PFSK-1 (cell line): ENCODE measurements at regions not wholly inside any gene's neighbourhood (a gene's known extent, or its start where the extent isn't known, plus 50 kb on each side); places are given as distances from the start of the nearest gene placed in this dataset.

Experiments used
- POLR2AphosphoS5 ChIP-seq: IDR thresholded peaks from 2 replicates; pipeline ENCODE4 v1.6.1; 2012; ENCODE audit warnings: low read depth, mild to moderate bottlenecking, control low read depth, low read length, moderate library complexity
- SIN3A ChIP-seq: IDR thresholded peaks from 2 replicates; pipeline ENCODE4 v1.6.1; 2012; ENCODE audit warnings: mild to moderate bottlenecking, low read length, moderate library complexity, borderline replicate concordance; ENCODE audit not compliant: insufficient read depth
- TAF1 ChIP-seq: IDR thresholded peaks from 2 replicates; pipeline ENCODE4 v1.6.1; 2012; ENCODE audit warnings: low read length, control low read depth, borderline replicate concordance; ENCODE audit not compliant: insufficient read depth
- TF ChIP-seq, protein P1 (sequence below), 2 experiments: IDR thresholded peaks; 2 replicates each; pipeline versions ENCODE4 v1.6.1 to v1.8.0; 2011 to 2012; ENCODE audit warnings: low read depth in 2 of 2, low read length in 2 of 2, control low read depth in 1 of 2, inconsistent platforms in 1 of 2, mild to moderate bottlenecking in 1 of 2, moderate library complexity in 1 of 2; ENCODE audit not compliant: insufficient read depth in 1 of 2

DNA sequence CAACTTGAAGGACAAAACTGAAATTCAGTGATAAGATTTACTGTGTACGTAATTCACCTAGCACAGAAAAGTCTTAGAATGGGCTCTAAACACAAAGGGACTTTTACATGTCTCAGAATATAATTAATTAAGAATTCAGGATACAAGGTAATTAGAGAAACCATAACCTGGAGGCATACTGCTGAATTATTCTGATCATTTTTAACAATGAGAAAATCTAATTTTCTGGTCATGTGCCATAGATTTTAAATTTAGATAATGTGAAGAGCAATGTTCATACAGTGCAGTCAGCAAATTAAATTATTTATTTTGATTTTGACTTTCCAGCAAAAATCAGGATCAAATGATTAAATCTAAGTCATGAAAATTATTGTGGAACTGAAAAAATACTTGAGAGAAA, 67.0 kb upstream of the MTNR1B start:
- TF ChIP-seq, protein P1, sequence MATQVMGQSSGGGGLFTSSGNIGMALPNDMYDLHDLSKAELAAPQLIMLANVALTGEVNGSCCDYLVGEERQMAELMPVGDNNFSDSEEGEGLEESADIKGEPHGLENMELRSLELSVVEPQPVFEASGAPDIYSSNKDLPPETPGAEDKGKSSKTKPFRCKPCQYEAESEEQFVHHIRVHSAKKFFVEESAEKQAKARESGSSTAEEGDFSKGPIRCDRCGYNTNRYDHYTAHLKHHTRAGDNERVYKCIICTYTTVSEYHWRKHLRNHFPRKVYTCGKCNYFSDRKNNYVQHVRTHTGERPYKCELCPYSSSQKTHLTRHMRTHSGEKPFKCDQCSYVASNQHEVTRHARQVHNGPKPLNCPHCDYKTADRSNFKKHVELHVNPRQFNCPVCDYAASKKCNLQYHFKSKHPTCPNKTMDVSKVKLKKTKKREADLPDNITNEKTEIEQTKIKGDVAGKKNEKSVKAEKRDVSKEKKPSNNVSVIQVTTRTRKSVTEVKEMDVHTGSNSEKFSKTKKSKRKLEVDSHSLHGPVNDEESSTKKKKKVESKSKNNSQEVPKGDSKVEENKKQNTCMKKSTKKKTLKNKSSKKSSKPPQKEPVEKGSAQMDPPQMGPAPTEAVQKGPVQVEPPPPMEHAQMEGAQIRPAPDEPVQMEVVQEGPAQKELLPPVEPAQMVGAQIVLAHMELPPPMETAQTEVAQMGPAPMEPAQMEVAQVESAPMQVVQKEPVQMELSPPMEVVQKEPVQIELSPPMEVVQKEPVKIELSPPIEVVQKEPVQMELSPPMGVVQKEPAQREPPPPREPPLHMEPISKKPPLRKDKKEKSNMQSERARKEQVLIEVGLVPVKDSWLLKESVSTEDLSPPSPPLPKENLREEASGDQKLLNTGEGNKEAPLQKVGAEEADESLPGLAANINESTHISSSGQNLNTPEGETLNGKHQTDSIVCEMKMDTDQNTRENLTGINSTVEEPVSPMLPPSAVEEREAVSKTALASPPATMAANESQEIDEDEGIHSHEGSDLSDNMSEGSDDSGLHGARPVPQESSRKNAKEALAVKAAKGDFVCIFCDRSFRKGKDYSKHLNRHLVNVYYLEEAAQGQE (IDR thresholded peaks at IDR 0.05; ENCODE audit: insufficient read depth in 1 of 2, low read depth in 2 of 2, low read length in 2 of 2) = no peak
- TF ChIP-seq POLR2AphosphoS5 (no peak), TAF1 (no peak), SIN3A (no peak)
